Subcutaneous abdominal adipose tissue (tissue), 5 donors: ENCODE measurements at regions not wholly inside any gene's neighbourhood (a gene's known extent, or its start where the extent isn't known, plus 50 kb on each side); places are given as distances from the start of the nearest gene placed in this dataset.

Experiments
- H3K27ac ChIP-seq: one replicate; pipeline ENCODE4 v1.7.0; 2013; ENCODE audit warnings: low read depth, mild to moderate bottlenecking, inconsistent platforms, low read length, moderate library complexity
- H3K27me3 ChIP-seq, 5 donors: one replicate each; pipeline ENCODE4 v1.7.0; 2013; ENCODE audit warnings: low read length in 5 of 5, inconsistent platforms in 1 of 5; ENCODE audit not compliant: control insufficient read depth in 5 of 5, insufficient read depth in 4 of 5
- H3K36me3 ChIP-seq, 5 donors: one replicate each; pipeline ENCODE4 v1.7.0; 2013; ENCODE audit warnings: low read length in 5 of 5; ENCODE audit not compliant: control insufficient read depth in 5 of 5, insufficient read depth in 5 of 5
- H3K4me1 ChIP-seq, 5 donors: one replicate each; pipeline ENCODE4 v1.7.0; 2013; ENCODE audit warnings: low read length in 5 of 5, mild to moderate bottlenecking in 3 of 5, moderate library complexity in 1 of 5; ENCODE audit not compliant: control insufficient read depth in 5 of 5, insufficient read depth in 5 of 5
- H3K4me3 ChIP-seq, 5 donors: one replicate each; pipeline ENCODE4 v1.7.0; 2013; ENCODE audit warnings: low read length in 5 of 5, low read depth in 1 of 5
- H3K9ac ChIP-seq, 5 donors: one replicate each; pipeline ENCODE4 v1.7.0; 2013; ENCODE audit warnings: low read length in 5 of 5, mild to moderate bottlenecking in 4 of 5, moderate library complexity in 3 of 5
- H3K9me3 ChIP-seq, 5 donors: one replicate each; pipeline ENCODE4 v1.7.0; 2013; ENCODE audit warnings: low read length in 5 of 5; ENCODE audit not compliant: control insufficient read depth in 5 of 5
- donor health status: healthy.
- donor health status: healthy.
- donor health status: healthy.
- donor health status: healthy.
- donor health status: healthy.

- Histone ChIP-seq H3K4me1 (no peaks in the 10 kb centered on the region), H3K27me3 (peaks cover 0 to 8% (median 0%) of the 10 kb centered on the region in 5 donors), H3K4me3 (no peak overlapping the region), H3K36me3 (no peaks in the 10 kb centered on the region), H3K9me3 (no peaks in the 10 kb centered on the region), H3K27ac (no peak overlapping the region), H3K9ac (no peak overlapping the region)
These were observed 301.0 kb downstream of the GADD45G start for GRCh38 chr9:89905606-89906338.

GRCh38 chr9:89911721-89912604 lies 307.2 kb downstream of the GADD45G start:
- H3K36me3 ChIP-seq, result no peaks in the 10 kb centered on the region
- H3K27ac ChIP-seq, result no peak overlapping the region
- H3K27me3 ChIP-seq, result no peaks in the 10 kb centered on the region
- no peak overlapping the region for H3K4me3 ChIP-seq
- no peaks in the 10 kb centered on the region for H3K4me1 ChIP-seq
- H3K9ac ChIP-seq, result no peak overlapping the region
- H3K9me3 ChIP-seq, result no peaks in the 10 kb centered on the region

GRCh38 chr9:89912605-89912953 lies 307.8 kb downstream of the GADD45G start:
- Histone ChIP-seq H3K9ac (no peak overlapping the region), H3K27ac (no peak overlapping the region), H3K4me1 (no peaks in the 10 kb centered on the region)

DNA sequence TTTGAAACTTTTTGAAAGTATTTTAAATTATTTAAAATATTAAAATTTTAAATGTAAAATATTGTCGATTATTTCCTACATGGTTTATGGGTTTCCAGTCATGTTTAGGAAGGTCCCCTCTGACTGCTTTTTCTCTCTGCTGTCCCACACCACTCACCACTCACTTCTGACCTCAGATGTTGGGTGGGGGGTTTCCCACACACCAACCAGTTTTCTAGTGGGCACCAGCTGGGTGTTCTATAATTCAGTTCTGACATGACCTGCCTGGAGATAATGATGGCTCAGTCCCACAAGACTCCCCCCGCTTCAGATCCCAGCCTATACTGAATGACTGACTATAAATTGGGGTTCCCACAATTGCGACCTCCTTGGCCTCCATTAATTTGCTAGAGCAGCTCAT lies 310.4 kb downstream of the GADD45G start:
- Histone ChIP-seq H3K9me3 (no peaks in the 10 kb centered on the region), H3K4me3 (no peak overlapping the region), H3K27me3 (peaks cover 0 to 2% (median 0%) of the 10 kb centered on the region in 5 donors), H3K36me3 (no peaks in the 10 kb centered on the region), H3K4me1 (no peaks in the 10 kb centered on the region), H3K9ac (no peak overlapping the region), H3K27ac (no peak overlapping the region)

More at GRCh38 chr9:89912605-89912953, 307.8 kb downstream of the GADD45G start:
- Histone ChIP-seq H3K9me3 (no peaks in the 10 kb centered on the region), H3K27me3 (no peaks in the 10 kb centered on the region), H3K4me3 (no peak overlapping the region), H3K36me3 (no peaks in the 10 kb centered on the region)

DNA sequence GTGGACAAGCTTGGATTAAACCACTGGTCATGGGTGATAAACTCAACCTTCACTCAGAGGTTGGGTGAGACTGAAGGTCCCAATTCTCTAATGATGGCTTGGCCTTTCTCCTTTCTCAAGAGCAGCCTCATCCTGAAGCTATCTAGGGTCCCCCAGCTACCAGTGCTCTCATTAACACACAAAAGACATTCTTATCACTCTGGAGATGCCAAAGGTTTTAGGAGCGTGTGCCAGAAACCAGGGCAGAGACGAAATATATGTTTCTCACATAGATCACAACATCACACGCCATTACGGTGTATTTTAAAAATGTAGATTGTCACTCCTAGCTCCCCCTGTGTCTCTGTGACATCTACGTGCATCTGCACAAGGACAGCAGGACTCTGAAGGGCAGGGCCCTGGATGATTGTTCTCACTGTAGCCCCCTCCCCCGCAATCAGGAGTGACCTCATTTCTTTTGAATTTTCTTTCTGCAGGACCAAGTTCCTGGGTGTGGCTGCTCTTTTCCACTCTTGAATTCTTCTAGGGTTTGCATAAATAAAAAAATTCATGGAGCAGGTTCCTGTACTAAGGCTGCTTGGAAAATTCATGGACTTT lies 311.3 kb downstream of the GADD45G start:
- H3K27ac ChIP-seq, result no peak overlapping the region
- no peak overlapping the region for H3K4me3 ChIP-seq

DNA sequence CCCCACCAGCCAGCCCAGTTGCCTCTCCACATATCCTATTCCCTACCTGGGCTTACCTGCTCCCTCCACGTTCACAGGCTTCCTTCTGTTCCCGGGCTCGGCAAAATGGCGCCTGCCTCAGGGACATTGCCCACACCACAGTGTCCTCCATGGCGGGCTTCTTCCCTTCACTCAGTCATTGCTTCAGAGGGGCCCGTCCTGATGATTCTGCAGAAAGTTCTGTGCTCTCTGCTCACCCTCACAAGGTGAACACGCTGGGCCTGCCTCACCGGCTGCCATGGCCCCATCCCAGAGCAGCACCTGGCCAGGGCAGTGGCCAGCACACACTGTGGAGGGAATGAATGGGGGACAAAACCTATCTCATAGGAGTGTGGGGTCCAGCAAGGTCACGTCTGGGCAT lies 313.0 kb downstream of the GADD45G start:
- no peaks in the 10 kb centered on the region for H3K36me3 ChIP-seq
- H3K27ac ChIP-seq, result no peak overlapping the region
- H3K9ac ChIP-seq, result no peak overlapping the region
- no peaks in the 10 kb centered on the region for H3K9me3 ChIP-seq
- no peaks in the 10 kb centered on the region for H3K4me1 ChIP-seq
- peaks cover 0 to 6% (median 2%) of the 10 kb centered on the region in 5 donors for H3K27me3 ChIP-seq
- no peak overlapping the region for H3K4me3 ChIP-seq

More for the DNA sequence above, 311.3 kb downstream of the GADD45G start:
- peaks cover 0 to 4% (median 0%) of the 10 kb centered on the region in 5 donors for H3K27me3 ChIP-seq
- no peaks in the 10 kb centered on the region for H3K36me3 ChIP-seq
- no peaks in the 10 kb centered on the region for H3K4me1 ChIP-seq
- H3K9me3 ChIP-seq, result no peaks in the 10 kb centered on the region
- H3K9ac ChIP-seq, result no peak overlapping the region

- H3K4me1 ChIP-seq, result no peaks in the 10 kb centered on the region
- no peak overlapping the region for H3K4me3 ChIP-seq
- no peak overlapping the region for H3K9ac ChIP-seq
These were observed 314.4 kb downstream of the GADD45G start for GRCh38 chr9:89919171-89919681.

DNA sequence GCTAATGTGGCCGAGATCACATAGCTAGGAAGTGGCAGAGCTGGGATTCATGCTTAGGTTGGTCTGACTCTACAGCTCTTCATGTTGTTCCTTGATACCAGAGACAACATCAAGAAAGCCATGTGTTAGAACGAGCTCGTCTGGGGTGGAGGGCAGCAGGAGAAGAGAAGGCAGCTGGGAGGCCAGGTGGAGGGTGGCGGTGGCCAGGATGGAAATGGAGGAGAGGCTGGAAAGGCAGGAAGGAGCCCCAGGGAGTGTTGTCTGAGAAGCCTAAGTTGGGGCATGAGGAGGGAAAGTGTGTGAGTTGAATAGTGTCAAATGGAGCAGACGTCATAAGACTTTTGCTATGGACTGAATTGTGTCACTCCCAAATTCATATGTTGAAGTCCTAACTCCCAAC lies 315.3 kb downstream of the GADD45G start:
- Histone ChIP-seq H3K4me3 (no peak overlapping the region), H3K9me3 (no peaks in the 10 kb centered on the region), H3K4me1 (no peaks in the 10 kb centered on the region), H3K36me3 (no peaks in the 10 kb centered on the region), H3K27me3 (peaks cover 0 to 6% (median 4%) of the 10 kb centered on the region in 5 donors), H3K27ac (no peak overlapping the region), H3K9ac (no peak overlapping the region)

More at GRCh38 chr9:89919171-89919681, 314.4 kb downstream of the GADD45G start:
- Histone ChIP-seq H3K27me3 (peaks cover 0 to 6% (median 2%) of the 10 kb centered on the region in 5 donors), H3K9me3 (no peaks in the 10 kb centered on the region), H3K27ac (no peak overlapping the region), H3K36me3 (no peaks in the 10 kb centered on the region)

DNA sequence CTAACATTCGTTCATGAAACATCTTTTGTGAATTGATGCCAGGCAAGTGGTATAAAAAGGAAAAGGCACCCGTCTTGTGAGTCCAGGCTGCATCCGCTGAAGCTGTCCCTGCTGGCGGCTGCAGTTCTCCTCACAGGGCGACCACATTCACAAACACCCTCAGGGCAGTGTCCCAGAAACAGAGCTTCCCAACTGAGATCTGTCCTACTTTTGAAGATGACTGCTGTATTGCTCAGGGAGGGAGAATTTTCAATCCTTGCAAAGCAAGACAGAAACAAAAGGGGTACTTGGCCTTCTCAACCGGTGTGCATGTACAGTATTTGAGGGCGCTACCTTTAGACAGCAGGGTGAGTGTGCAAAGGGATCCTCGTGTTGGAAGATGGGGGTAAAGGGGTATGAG lies 316.1 kb downstream of the GADD45G start:
- no peaks in the 10 kb centered on the region for H3K9me3 ChIP-seq
- H3K4me1 ChIP-seq, result no peaks in the 10 kb centered on the region
- no peak overlapping the region for H3K4me3 ChIP-seq
- H3K36me3 ChIP-seq, result no peaks in the 10 kb centered on the region
- peaks cover 0 to 6% (median 4%) of the 10 kb centered on the region in 5 donors for H3K27me3 ChIP-seq
- no peak overlapping the region for H3K9ac ChIP-seq
- H3K27ac ChIP-seq, result no peak overlapping the region
